Memory B cell (primary cell): ENCODE measurements at regions not wholly inside any gene's neighbourhood (a gene's known extent, or its start where the extent isn't known, plus 50 kb on each side); places are given as distances from the start of the nearest gene placed in this dataset.
"Not testable (repeated sequence)": the region's sequence is repeated elsewhere in the genome, so short reads cannot be mapped to it uniquely, and the experiment has no call there.

Experiments used
- ATAC-seq: fragments of 150-1000 bp; cut with Tn5 transposase; 2 replicates; pipeline ENCODE4 v1.10.0; 2021; ENCODE audit warnings: low read depth, mild to moderate bottlenecking, moderate library complexity
- DNase-seq, 2 donors: peaks; one replicate each; pipeline ENCODE4 v3.0.0; 2022; ENCODE audit warnings: low spot score in 2 of 2
- H3K27ac Mint-ChIP-seq: one replicate; pipeline ENCODE4 v1.8.0; 2022; ENCODE audit warnings: mild to moderate bottlenecking, moderate library complexity, mixed read lengths
- H3K27me3 Mint-ChIP-seq: one replicate; pipeline ENCODE4 v1.8.0; 2022; ENCODE audit warnings: mixed read lengths
- H3K36me3 Mint-ChIP-seq: one replicate; pipeline ENCODE4 v1.8.0; 2022; ENCODE audit warnings: mild to moderate bottlenecking, mixed read lengths
- H3K4me1 Mint-ChIP-seq: one replicate; pipeline ENCODE4 v1.8.0; 2022; ENCODE audit warnings: mixed read lengths
- H3K4me3 Mint-ChIP-seq: one replicate; pipeline ENCODE4 v1.8.0; 2022; ENCODE audit warnings: mild to moderate bottlenecking, moderate library complexity, mixed read lengths
- H3K9me3 Mint-ChIP-seq: one replicate; pipeline ENCODE4 v1.8.0; 2022; ENCODE audit warnings: mixed read lengths

GRCh38 chr18:1083675-1084074 is 179.0 kb downstream of the ADCYAP1 start:
- DNase-seq, ATAC-seq, H3K36me3 Mint-ChIP-seq, H3K27me3 Mint-ChIP-seq, H3K27ac Mint-ChIP-seq, H3K4me3 Mint-ChIP-seq, H3K4me1 Mint-ChIP-seq: not testable (repeated sequence)
- H3K9me3 Mint-ChIP-seq = peaks cover 19% of the 10 kb centered on the region

DNA sequence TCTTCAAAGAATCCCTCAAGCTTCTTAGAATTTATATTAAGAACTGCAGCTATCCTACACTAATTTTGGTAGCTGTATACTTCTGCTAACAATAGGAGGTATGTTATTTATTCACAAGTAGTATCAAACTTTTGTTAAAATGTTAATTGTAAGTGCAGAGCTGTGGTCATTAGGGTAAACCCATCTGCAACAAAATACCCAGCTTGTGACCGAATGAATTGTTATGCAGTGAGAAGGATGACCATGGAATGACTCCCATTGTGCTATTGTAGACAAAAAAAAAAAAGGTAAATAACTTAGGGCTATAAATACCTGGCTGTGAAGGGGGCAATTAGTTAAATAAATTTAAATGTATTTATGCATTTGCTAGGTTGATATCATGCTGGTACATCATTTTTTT is 186.1 kb downstream of the ADCYAP1 start:
- Mint-ChIP-seq H3K36me3 (no peaks in the 10 kb centered on the region), H3K9me3 (peaks cover 10% of the 10 kb centered on the region), H3K4me1 (no peaks in the 10 kb centered on the region), H3K27ac (no peak overlapping the region), H3K27me3 (no peaks in the 10 kb centered on the region), H3K4me3 (no peak overlapping the region)
- DNase-seq = no peak
- ATAC-seq = no peak

DNA sequence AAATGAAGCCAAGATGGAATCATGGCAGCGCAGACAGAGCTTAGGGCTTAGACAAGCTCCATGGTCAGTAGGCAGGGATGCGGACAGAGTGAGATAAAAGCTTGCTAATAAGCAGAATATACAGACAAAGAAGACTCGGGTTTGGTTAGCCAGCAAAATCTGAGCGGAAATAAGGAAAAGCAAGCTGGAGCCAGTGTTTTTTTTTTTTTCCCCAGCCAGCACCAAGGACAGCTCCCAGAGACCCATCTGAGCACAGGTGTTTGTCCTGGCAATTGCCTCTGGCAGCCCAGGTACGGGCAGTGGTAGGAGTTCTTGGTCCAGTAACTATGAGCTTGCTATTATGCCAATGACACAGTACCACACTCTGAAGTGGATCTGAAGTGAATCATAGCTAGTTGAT is 187.6 kb downstream of the ADCYAP1 start:
- Mint-ChIP-seq H3K36me3 (no peaks in the 10 kb centered on the region), H3K4me3 (no peak overlapping the region), H3K9me3 (peaks cover 5% of the 10 kb centered on the region), H3K27ac (no peak overlapping the region), H3K27me3 (no peaks in the 10 kb centered on the region), H3K4me1 (no peaks in the 10 kb centered on the region)
- DNase-seq (no peak), ATAC-seq (no peak)

- no peak for DNase-seq
- Mint-ChIP-seq H3K36me3 (no peaks in the 10 kb centered on the region), H3K4me3 (no peak overlapping the region), H3K4me1 (no peaks in the 10 kb centered on the region), H3K27me3 (no peaks in the 10 kb centered on the region), H3K9me3 (peaks cover 8% of the 10 kb centered on the region), H3K27ac (no peak overlapping the region)
- no peak for ATAC-seq
Observed at GRCh38 chr18:1094409-1094808, 189.7 kb downstream of the ADCYAP1 start.

GRCh38 chr18:1097991-1098735 is 193.5 kb downstream of the ADCYAP1 start:
- H3K4me1 Mint-ChIP-seq, H3K36me3 Mint-ChIP-seq, DNase-seq, H3K27ac Mint-ChIP-seq, ATAC-seq, H3K27me3 Mint-ChIP-seq, H3K4me3 Mint-ChIP-seq: not testable (repeated sequence)
- peaks cover 13% of the 10 kb centered on the region for H3K9me3 Mint-ChIP-seq

DNA sequence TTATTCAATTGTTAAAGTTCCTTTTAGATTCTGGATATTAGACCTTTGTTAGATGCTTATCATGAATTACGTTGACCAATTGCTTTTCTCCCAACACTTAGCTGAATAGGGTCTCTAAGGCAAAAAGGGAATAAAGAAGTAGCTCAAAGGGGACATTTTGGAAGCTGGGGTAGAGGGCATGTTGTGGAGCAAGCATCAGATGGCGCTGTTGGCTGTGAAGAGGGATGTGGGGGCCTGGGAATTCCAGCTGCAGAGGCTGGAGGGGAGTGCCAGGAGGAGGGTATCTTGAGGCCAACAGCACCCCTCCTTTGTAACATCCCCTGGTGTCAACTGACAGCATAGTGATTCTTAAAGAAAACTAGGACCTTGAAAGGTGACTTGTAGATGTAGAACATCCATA is 198.2 kb downstream of the ADCYAP1 start:
- H3K4me3 Mint-ChIP-seq = no peak overlapping the region
- ATAC-seq = no peak
- DNase-seq = no peak
- peaks cover 8% of the 10 kb centered on the region for H3K9me3 Mint-ChIP-seq
- no peaks in the 10 kb centered on the region for H3K4me1 Mint-ChIP-seq
- H3K36me3 Mint-ChIP-seq = no peaks in the 10 kb centered on the region
- no peaks in the 10 kb centered on the region for H3K27me3 Mint-ChIP-seq
- no peak overlapping the region for H3K27ac Mint-ChIP-seq

DNA sequence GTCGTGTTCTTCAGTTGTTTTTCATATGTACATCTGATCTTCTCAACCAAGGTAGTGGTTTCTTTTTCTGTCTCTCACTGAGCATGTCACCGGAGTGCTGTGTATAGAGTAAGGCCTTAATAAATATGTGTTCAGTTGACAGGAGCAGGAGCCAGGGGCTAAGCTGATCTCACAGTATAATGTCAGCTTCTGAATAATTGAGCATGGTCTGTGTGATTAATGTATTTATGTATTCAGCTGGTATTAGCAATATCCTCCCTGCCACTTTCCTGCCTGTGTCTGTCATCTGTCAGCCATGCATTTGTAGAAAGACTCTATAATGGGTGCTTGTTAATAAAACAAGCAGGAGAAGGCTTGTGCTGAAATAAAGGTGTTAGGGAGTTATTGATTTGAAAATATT is 198.9 kb downstream of the ADCYAP1 start:
- H3K27me3 Mint-ChIP-seq = no peaks in the 10 kb centered on the region
- no peak overlapping the region for H3K27ac Mint-ChIP-seq
- no peak for DNase-seq

GRCh38 chr18:1104181-1104881 is 199.7 kb downstream of the ADCYAP1 start:
- Mint-ChIP-seq H3K27ac (no peak overlapping the region), H3K4me3 (no peak overlapping the region), H3K4me1 (no peaks in the 10 kb centered on the region), H3K27me3 (no peaks in the 10 kb centered on the region), H3K9me3 (peaks cover 5% of the 10 kb centered on the region), H3K36me3 (no peaks in the 10 kb centered on the region)
- ATAC-seq (no peak), DNase-seq (no peak)

More for the DNA sequence above, 198.9 kb downstream of the ADCYAP1 start:
- H3K9me3 Mint-ChIP-seq = peaks cover 8% of the 10 kb centered on the region
- H3K4me1 Mint-ChIP-seq = no peaks in the 10 kb centered on the region
- ATAC-seq = no peak
- H3K4me3 Mint-ChIP-seq = no peak overlapping the region
- no peaks in the 10 kb centered on the region for H3K36me3 Mint-ChIP-seq

DNA sequence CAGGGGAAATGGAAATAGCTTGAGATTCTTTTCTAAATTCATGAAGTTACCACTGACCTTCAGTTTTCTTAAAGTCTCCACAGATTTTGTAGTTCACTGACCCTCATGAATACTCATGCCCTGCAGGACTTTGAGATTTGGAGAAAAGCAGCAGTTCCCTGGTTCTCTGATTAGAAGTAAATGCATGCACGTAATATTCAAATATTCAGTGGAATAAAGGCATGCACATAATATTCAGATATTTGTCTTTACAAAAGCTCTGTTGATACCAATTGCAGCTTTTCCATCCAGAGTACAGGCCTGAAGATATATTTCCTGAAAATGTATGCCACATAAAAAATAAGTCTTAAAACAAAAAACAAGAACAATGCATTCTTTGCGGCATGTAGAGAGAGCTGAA is 219.8 kb downstream of the ADCYAP1 start:
- no peaks in the 10 kb centered on the region for H3K36me3 Mint-ChIP-seq
- no peaks in the 10 kb centered on the region for H3K27me3 Mint-ChIP-seq
- no peaks in the 10 kb centered on the region for H3K4me1 Mint-ChIP-seq
- no peak for DNase-seq
- H3K27ac Mint-ChIP-seq = no peak overlapping the region
- H3K4me3 Mint-ChIP-seq = no peak overlapping the region
- no peak for ATAC-seq
- peaks cover 4% of the 10 kb centered on the region for H3K9me3 Mint-ChIP-seq

DNA sequence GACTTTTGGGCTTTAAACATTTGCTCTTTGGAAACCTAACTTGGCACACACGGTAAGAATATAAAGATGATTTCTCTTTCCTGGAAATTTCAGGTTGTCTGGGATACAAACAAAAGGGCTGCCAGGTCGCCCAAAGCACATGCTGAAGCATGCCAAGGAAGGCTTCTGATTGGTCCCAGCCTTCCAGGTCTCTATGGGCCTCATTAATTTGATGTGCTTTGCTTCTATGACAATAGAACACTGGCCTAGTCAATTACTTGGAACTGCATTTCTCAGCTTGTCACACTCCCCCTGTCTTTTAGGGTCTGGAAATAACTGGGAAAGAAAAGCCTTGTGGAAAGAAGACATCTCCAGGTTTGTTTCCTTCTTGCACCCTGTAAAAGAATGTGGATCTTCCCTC is 228.9 kb downstream of the ADCYAP1 start:
- H3K36me3 Mint-ChIP-seq = no peaks in the 10 kb centered on the region
- H3K27me3 Mint-ChIP-seq = no peaks in the 10 kb centered on the region
- no peak for DNase-seq
- no peak for ATAC-seq
- H3K4me1 Mint-ChIP-seq = no peaks in the 10 kb centered on the region
- H3K4me3 Mint-ChIP-seq = no peak overlapping the region
- no peak overlapping the region for H3K27ac Mint-ChIP-seq
- peaks cover 2% of the 10 kb centered on the region for H3K9me3 Mint-ChIP-seq

DNA sequence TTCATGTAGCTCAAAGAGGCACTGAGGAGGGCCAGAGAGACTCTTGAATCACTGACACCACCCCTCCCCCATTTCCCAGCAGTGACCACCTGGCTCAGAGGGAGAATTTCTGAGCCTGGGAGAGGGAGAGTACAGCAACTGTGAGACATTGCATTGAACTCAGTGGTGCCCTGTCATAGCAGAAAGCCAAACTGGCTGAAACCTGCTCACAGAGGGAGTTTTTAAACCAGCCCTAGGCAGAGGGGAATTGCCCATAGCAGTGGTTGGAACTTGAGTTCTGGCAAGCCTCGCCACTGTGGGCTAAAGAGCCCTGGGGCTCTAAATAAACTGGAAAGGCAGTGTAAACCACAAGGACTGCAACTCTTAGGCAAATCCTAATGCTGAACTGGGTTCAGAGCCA is 243.1 kb downstream of the ADCYAP1 start:
- Mint-ChIP-seq H3K9me3 (peaks cover 19% of the 10 kb centered on the region), H3K36me3 (no peaks in the 10 kb centered on the region), H3K4me1 (no peaks in the 10 kb centered on the region), H3K4me3 (no peak overlapping the region), H3K27me3 (no peaks in the 10 kb centered on the region), H3K27ac (no peak overlapping the region)
- no peak for DNase-seq
- ATAC-seq = no peak

DNA sequence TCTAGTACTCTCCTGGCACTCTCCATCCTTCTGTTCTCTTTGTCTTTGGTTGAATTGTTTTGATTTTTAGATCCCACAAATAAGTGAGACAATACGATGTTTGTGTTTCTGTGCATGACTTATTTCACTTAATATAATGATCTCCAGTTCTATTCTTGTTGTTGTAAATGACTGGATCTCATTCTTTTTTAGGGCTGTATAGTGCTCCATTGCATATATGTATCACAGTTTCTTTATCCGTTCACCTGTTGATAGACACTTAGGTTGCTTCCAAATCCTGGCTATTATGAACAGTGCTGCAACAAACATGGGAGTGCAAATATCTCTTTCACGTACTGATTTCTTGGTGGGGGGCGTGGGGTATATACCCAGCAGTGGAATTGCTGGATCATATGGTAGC is 245.0 kb downstream of the ADCYAP1 start:
- DNase-seq = no peak
- peaks cover 10% of the 10 kb centered on the region for H3K9me3 Mint-ChIP-seq
- H3K27me3 Mint-ChIP-seq = no peaks in the 10 kb centered on the region
- ATAC-seq = no peak
- H3K4me1 Mint-ChIP-seq = no peaks in the 10 kb centered on the region
- no peaks in the 10 kb centered on the region for H3K36me3 Mint-ChIP-seq
- no peak overlapping the region for H3K27ac Mint-ChIP-seq
- H3K4me3 Mint-ChIP-seq = no peak overlapping the region

GRCh38 chr18:1150344-1150743 is 245.7 kb downstream of the ADCYAP1 start:
- Mint-ChIP-seq H3K27me3 (no peaks in the 10 kb centered on the region), H3K9me3 (peaks cover 10% of the 10 kb centered on the region), H3K4me3 (no peak overlapping the region), H3K4me1 (no peaks in the 10 kb centered on the region), H3K36me3 (no peaks in the 10 kb centered on the region), H3K27ac (no peak overlapping the region)
- no peak for ATAC-seq
- no peak for DNase-seq

DNA sequence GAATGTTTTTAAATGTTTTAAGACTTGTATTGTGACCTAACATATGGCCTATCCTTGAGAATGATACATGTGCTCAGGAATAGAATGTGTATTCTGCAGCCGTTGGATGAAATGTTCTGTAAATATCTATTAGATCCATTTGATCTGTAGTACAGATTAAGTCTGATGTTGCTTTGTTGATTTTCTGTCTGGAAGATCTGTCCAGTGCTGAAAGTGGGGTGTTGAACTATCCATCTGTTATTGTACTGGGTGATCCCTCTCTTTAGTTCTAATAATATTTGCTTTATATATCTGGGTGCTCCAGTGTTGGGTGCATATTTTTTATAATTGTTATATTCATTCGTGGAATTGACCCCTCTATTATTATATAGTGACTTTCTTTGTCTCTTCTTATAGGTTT is 248.3 kb downstream of the ADCYAP1 start:
- H3K4me3 Mint-ChIP-seq, ATAC-seq, H3K27me3 Mint-ChIP-seq, H3K4me1 Mint-ChIP-seq, DNase-seq, H3K27ac Mint-ChIP-seq, H3K36me3 Mint-ChIP-seq, H3K9me3 Mint-ChIP-seq: not testable (repeated sequence)

DNA sequence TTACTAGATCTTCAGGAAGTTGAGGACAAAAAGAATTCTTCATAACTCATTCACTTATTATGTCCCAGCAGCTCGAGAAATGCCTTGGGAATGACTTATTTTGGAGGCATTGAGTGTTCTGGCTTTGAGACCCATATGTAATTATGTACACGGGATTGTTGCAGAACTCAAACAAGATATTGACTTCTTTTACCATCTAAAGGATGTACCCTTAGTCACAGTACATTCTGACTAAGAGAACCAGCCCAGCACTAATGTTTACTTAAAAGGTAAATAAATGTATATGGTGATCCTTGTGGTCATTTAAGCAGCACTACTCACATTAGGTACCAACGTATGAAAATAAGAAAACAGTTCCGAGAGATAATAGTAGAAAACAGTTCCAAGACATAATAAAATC is 268.9 kb downstream of the ADCYAP1 start:
- H3K9me3 Mint-ChIP-seq = peaks cover 7% of the 10 kb centered on the region
- no peak for ATAC-seq
- no peak for DNase-seq
- H3K27ac Mint-ChIP-seq = no peak overlapping the region
- H3K4me3 Mint-ChIP-seq = no peak overlapping the region
- H3K4me1 Mint-ChIP-seq = no peaks in the 10 kb centered on the region
- no peaks in the 10 kb centered on the region for H3K27me3 Mint-ChIP-seq
- no peaks in the 10 kb centered on the region for H3K36me3 Mint-ChIP-seq
